HG03039 (cell line): ENCODE measurements at regions not wholly inside any gene's neighbourhood (a gene's known extent, or its start where the extent isn't known, plus 50 kb on each side); places are given as distances from the start of the nearest gene placed in this dataset.

Experiments
- ATAC-seq: cut with Tn5 transposase; IDR thresholded peaks from one replicate; pipeline ENCODE4 v1.9.1; 2021; ENCODE audit warnings: mild to moderate bottlenecking, moderate library complexity; ENCODE audit not compliant: unreplicated experiment

- no peak for ATAC-seq
These were observed 354.1 kb downstream of the HRH4 start for GRCh38 chr18:24814521-24814920.

GRCh38 chr18:24817150-24817549, 356.7 kb downstream of the HRH4 start:
- no peak for ATAC-seq

- ATAC-seq: no peak
These were observed 357.3 kb downstream of the HRH4 start for GRCh38 chr18:24817587-24818371.

DNA sequence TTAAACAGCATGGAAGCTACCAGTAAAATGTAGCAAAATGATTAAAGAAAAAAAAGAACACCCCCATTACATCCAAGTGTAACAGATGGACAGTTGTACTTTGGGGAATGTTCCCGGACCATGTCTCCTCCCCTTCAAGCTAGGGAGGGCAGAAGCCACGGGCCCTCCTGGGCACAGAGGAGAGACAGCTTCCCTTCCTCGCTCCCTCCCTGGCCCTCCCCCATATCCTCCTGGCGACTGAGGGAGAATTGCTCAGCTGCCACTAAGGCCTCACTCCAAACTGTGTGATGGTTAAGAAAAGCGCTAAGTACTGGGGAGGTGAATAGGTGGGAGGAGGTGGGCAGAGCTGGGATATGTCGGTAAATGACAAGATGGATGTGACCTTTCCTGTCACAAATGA, 358.0 kb downstream of the HRH4 start:
- ATAC-seq: no peak

GRCh38 chr18:24819141-24819890, 358.9 kb downstream of the HRH4 start:
- ATAC-seq: no peak

GRCh38 chr18:24825397-24825796, 365.0 kb downstream of the HRH4 start:
- no peak for ATAC-seq

GRCh38 chr18:24826605-24827004, 366.2 kb downstream of the HRH4 start:
- ATAC-seq: no peak

DNA sequence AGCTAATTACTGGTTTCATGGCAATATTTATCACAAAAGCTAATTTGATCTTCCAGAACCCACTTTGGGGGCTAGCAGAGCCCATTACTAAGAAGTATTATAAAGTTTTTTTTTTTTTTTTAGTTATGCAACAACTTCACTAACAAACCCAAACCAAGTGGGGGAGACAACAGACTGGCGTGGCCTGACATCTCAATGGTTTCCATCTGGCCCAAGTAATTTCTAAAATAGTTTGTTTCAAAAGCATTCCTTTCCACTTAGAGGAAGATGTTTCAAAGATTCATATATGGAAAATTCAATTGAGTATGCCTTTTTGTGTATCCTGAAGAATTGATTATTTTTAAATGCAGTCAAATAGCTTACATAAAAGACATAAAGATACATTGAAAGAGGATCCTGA, 367.1 kb downstream of the HRH4 start:
- no peak for ATAC-seq

- no peak for ATAC-seq
These were observed 370.6 kb downstream of the HRH4 start for GRCh38 chr18:24831081-24831480.

GRCh38 chr18:24831871-24832665, 371.6 kb downstream of the HRH4 start:
- ATAC-seq: no peak

DNA sequence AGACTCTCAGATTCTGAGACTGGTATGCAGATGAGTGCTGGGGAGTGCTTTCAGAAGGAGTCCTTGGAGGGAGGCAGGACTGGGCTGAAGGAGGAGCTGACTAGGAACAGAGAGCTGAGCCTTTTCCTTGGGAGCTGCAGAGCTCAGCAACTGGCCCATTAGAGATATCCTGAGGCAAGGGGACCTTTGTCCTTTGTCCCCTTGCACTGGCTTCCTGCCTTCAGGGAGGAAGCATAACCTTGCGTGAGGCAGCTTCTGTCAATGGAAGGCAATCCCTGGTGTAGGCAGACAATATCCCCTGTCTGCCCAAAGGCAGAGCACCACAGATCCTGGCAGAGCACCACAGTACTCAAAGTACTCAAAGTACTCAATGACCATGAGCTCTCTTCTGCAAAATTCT, 375.3 kb downstream of the HRH4 start:
- ATAC-seq: no peak

DNA sequence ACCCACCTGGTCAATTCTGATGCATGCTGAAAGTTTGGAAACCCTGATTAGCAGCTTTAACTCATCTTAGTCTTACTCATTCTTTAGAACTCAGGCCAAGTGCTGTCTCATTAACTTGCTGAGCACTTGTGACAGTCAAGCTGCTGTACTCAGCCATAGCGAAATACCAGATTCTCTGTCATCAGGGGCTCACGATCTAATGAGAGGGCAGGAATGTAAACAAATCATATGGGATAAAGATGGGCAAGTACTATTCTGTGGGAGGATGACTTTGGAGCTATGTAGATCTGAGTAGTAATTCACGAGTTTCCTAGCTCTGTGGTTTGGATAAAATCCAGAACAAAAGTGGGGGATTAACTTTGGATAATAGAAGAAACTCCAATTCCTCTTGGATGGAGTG, 376.6 kb downstream of the HRH4 start:
- ATAC-seq: no peak

DNA sequence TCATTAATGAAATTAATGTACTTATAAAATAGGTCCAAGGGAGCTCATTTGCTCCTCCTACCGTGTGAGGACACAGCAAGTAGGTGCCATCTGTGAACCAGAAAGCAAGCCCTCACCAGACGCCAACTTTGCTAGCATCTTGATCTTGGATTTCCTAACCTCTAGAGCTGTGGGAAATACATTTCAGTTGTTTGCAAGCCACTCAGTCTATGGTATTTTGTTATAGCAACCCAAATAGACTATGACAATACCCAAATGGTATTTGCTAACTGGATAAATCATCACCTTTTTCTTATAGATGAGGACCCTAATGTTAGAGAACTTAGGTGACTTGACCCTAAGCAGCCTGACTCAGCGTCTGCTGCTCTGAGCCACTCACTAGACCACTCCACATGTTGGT, 379.6 kb downstream of the HRH4 start:
- no peak for ATAC-seq

GRCh38 chr18:24840640-24841039, 380.2 kb downstream of the HRH4 start:
- ATAC-seq: no peak

DNA sequence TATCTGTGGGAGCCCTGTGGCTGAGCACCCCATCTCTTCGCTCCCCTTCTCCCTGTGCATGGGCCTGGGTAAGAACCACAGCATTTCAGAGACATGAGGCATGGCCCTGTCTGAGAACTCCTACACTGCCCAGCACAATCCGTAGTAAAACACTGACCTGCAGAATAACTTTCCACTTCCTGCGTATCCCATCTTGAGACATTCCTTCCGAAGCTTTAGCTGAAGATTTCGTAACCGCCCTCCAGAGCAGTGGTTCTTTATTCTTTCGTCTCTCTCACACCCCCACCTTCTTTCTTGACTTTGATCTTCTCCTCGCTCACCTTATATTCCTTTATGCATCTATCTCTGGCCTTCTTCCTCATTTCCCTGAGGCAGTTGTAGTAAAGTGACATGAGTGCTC, 381.1 kb downstream of the HRH4 start:
- no peak for ATAC-seq

- no peak for ATAC-seq
These were observed 382.7 kb downstream of the HRH4 start for GRCh38 chr18:24843123-24843522.

DNA sequence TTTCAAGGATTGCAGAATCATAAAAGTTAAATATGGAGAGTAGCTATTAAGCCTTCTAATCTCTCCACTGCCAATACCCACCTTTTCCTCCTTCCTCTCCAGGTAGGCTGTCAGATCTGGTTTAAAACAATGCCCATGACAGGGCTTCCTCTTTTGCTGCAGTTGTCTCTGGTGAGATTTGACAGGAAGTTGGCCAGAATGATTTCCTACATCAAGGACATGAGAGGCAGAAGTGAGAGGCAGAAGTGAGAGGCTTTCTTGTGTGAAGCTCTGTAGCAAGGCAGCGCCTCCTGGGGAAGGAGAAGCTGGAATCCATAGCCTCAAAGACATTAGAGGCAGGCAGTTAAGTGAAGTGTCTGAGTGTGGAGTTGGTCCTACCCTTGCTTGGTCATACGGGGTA, 385.7 kb downstream of the HRH4 start:
- no peak for ATAC-seq

- no peak for ATAC-seq
These were observed 390.1 kb downstream of the HRH4 start for GRCh38 chr18:24850532-24850931.

DNA sequence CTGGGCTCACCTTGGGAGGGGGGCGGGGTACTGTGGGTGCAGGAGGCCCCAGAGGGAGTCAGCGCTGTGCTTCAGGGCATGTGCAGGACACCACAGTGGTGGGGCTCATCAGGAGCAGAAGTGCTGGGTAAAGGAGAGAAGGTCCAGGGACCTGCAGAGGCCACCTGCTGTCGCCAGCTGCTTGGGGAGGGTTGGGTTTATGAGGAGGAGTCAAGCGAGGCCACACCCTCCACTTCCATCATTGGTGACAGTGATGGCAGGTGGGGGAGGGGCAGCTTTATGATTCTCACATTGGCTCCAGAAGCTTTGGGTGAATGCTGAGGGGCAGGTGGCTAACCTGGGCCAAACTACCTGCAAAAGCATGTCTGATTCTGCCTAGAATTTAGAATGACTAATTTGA, 392.6 kb downstream of the HRH4 start:
- ATAC-seq: no peak

- no peak for ATAC-seq
These were observed 400.7 kb downstream of the HRH4 start for GRCh38 chr18:24860978-24861680.

GRCh38 chr18:24862201-24862816, 401.9 kb downstream of the HRH4 start:
- ATAC-seq: no peak
